Stomach smooth muscle (tissue), 2 donors: ENCODE measurements at regions not wholly inside any gene's neighbourhood (a gene's known extent, or its start where the extent isn't known, plus 50 kb on each side); places are given as distances from the start of the nearest gene placed in this dataset.

Experiments
- H3K27ac ChIP-seq: one replicate; pipeline ENCODE4 v1.7.0; 2013; ENCODE audit warnings: mild to moderate bottlenecking, low read length, inconsistent platforms
- H3K27me3 ChIP-seq, 2 donors: one replicate each; pipeline ENCODE4 v1.7.0; 2013; ENCODE audit warnings: low read length in 2 of 2; ENCODE audit not compliant: insufficient read depth in 2 of 2, control insufficient read depth in 1 of 2
- H3K36me3 ChIP-seq, 2 donors: one replicate each; pipeline ENCODE4 v1.7.0; 2013; ENCODE audit warnings: low read length in 2 of 2; ENCODE audit not compliant: control insufficient read depth in 2 of 2, insufficient read depth in 2 of 2
- H3K4me1 ChIP-seq: one replicate; pipeline ENCODE4 v1.7.0; 2013; ENCODE audit warnings: low read length; ENCODE audit not compliant: control insufficient read depth, insufficient read depth
- H3K4me3 ChIP-seq, 2 donors: one replicate each; pipeline ENCODE4 v1.7.0; 2013; ENCODE audit warnings: low read length in 2 of 2
- H3K9ac ChIP-seq, 2 donors: one replicate each; pipeline ENCODE4 v1.7.0; 2013; ENCODE audit warnings: low read length in 2 of 2, mild to moderate bottlenecking in 1 of 2
- H3K9me3 ChIP-seq, 2 donors: one replicate each; pipeline ENCODE4 v1.7.0; 2013; ENCODE audit warnings: low read length in 2 of 2; ENCODE audit not compliant: control insufficient read depth in 2 of 2
- donor health status: healthy.
- donor health status: Pancreatic carcinoma.

- H3K36me3 ChIP-seq: no peaks in the 10 kb centered on the region
- no peak overlapping the region for H3K27ac ChIP-seq
- peaks cover 9 to 12% of the 10 kb centered on the region in 2 donors for H3K9me3 ChIP-seq
- H3K4me3 ChIP-seq: no peak overlapping the region
- H3K9ac ChIP-seq: no peak overlapping the region
- peaks cover 0 to 2% of the 10 kb centered on the region in 2 donors for H3K27me3 ChIP-seq
- no peaks in the 10 kb centered on the region for H3K4me1 ChIP-seq
These were observed 68.8 kb upstream of the SDK1 start for GRCh38 chr7:3232228-3232627.

- Histone ChIP-seq H3K27ac (no peak overlapping the region), H3K9me3 (peaks cover 9 to 12% of the 10 kb centered on the region in 2 donors), H3K4me3 (no peak overlapping the region), H3K4me1 (no peaks in the 10 kb centered on the region), H3K27me3 (peaks cover 0 to 2% of the 10 kb centered on the region in 2 donors), H3K9ac (no peak overlapping the region), H3K36me3 (no peaks in the 10 kb centered on the region)
These were observed 67.8 kb upstream of the SDK1 start for GRCh38 chr7:3233301-3233700.

GRCh38 chr7:3234051-3234450 lies 67.0 kb upstream of the SDK1 start:
- Histone ChIP-seq H3K4me1 (no peaks in the 10 kb centered on the region), H3K36me3 (no peaks in the 10 kb centered on the region), H3K9ac (no peak overlapping the region), H3K27ac (no peak overlapping the region), H3K27me3 (peaks cover 0 to 5% of the 10 kb centered on the region in 2 donors), H3K4me3 (no peak overlapping the region), H3K9me3 (peaks cover 9 to 12% of the 10 kb centered on the region in 2 donors)

GRCh38 chr7:3234851-3235250 lies 66.2 kb upstream of the SDK1 start:
- Histone ChIP-seq H3K27ac (no peak overlapping the region), H3K36me3 (no peaks in the 10 kb centered on the region), H3K4me3 (no peak overlapping the region), H3K4me1 (no peaks in the 10 kb centered on the region), H3K27me3 (peaks cover 0 to 5% of the 10 kb centered on the region in 2 donors), H3K9ac (no peak overlapping the region), H3K9me3 (peaks cover 9 to 12% of the 10 kb centered on the region in 2 donors)

- peaks cover 9 to 12% of the 10 kb centered on the region in 2 donors for H3K9me3 ChIP-seq
- no peak overlapping the region for H3K4me3 ChIP-seq
- peaks cover 0 to 5% of the 10 kb centered on the region in 2 donors for H3K27me3 ChIP-seq
- H3K27ac ChIP-seq: no peak overlapping the region
- H3K4me1 ChIP-seq: no peaks in the 10 kb centered on the region
- H3K9ac ChIP-seq: no peak overlapping the region
- H3K36me3 ChIP-seq: no peaks in the 10 kb centered on the region
These were observed 65.7 kb upstream of the SDK1 start for GRCh38 chr7:3235322-3235721.

- peaks cover 0 to 3% of the 10 kb centered on the region in 2 donors for H3K27me3 ChIP-seq
- H3K4me3 ChIP-seq: no peak overlapping the region
- H3K36me3 ChIP-seq: no peaks in the 10 kb centered on the region
- H3K9ac ChIP-seq: no peak overlapping the region
- H3K27ac ChIP-seq: no peak overlapping the region
- peaks cover 9 to 12% of the 10 kb centered on the region in 2 donors for H3K9me3 ChIP-seq
- H3K4me1 ChIP-seq: no peaks in the 10 kb centered on the region
These were observed 64.8 kb upstream of the SDK1 start for GRCh38 chr7:3236268-3236667.

GRCh38 chr7:3238525-3239210 lies 62.4 kb upstream of the SDK1 start:
- H3K9ac ChIP-seq: no peak overlapping the region
- H3K4me3 ChIP-seq: no peak overlapping the region
- H3K27ac ChIP-seq: no peak overlapping the region
- peaks cover 0 to 3% of the 10 kb centered on the region in 2 donors for H3K27me3 ChIP-seq
- peaks cover 9 to 12% of the 10 kb centered on the region in 2 donors for H3K9me3 ChIP-seq
- H3K4me1 ChIP-seq: no peaks in the 10 kb centered on the region
- no peaks in the 10 kb centered on the region for H3K36me3 ChIP-seq

- H3K27me3 ChIP-seq: peaks cover 0 to 3% of the 10 kb centered on the region in 2 donors
- no peak overlapping the region for H3K27ac ChIP-seq
- peaks cover 5% of the 10 kb centered on the region for H3K4me1 ChIP-seq
- H3K9me3 ChIP-seq: peaks cover 9 to 12% of the 10 kb centered on the region in 2 donors
- H3K9ac ChIP-seq: no peak overlapping the region
- no peaks in the 10 kb centered on the region for H3K36me3 ChIP-seq
- H3K4me3 ChIP-seq: no peak overlapping the region
These were observed 61.8 kb upstream of the SDK1 start for GRCh38 chr7:3239291-3239691.

- Histone ChIP-seq H3K9ac (no peak overlapping the region), H3K36me3 (no peaks in the 10 kb centered on the region), H3K27ac (no peak overlapping the region), H3K27me3 (peaks cover 0 to 3% of the 10 kb centered on the region in 2 donors), H3K9me3 (peaks cover 4 to 10% of the 10 kb centered on the region in 2 donors), H3K4me3 (no peak overlapping the region), H3K4me1 (peaks cover 15% of the 10 kb centered on the region)
These were observed 60.1 kb upstream of the SDK1 start for GRCh38 chr7:3240826-3241430.

GRCh38 chr7:3241686-3242258 lies 59.3 kb upstream of the SDK1 start:
- peaks cover 1 to 2% of the 10 kb centered on the region in 2 donors for H3K9me3 ChIP-seq
- peaks cover 0 to 3% of the 10 kb centered on the region in 2 donors for H3K27me3 ChIP-seq
- H3K4me1 ChIP-seq: peaks cover 18% of the 10 kb centered on the region
- no peak overlapping the region for H3K9ac ChIP-seq
- H3K27ac ChIP-seq: no peak overlapping the region
- no peak overlapping the region for H3K4me3 ChIP-seq
- H3K36me3 ChIP-seq: no peaks in the 10 kb centered on the region
